ENCODE measurements at regions not wholly inside any gene's neighbourhood (a gene's known extent, or its start where the extent isn't known, plus 50 kb on each side); places are given as distances from the start of the nearest gene placed in this dataset.
A peak's percentile ranks its signal among the peaks of the same experiment; 100 is the strongest.
"Not testable (repeated sequence)": the region's sequence is repeated elsewhere in the genome, so short reads cannot be mapped to it uniquely, and the experiment has no call there.

- H3K36me3 Mint-ChIP-seq (ENCODE audit: low read depth) = no peaks in the 10 kb centered on the region
- DNase-seq = no peak
- no peak for TF ChIP-seq CTCF (IDR thresholded peaks at IDR 0.05)
- H3K9me3 Mint-ChIP-seq = peaks cover 8% of the 10 kb centered on the region
- H3K27ac Mint-ChIP-seq = no peak overlapping the region
- H3K4me3 Mint-ChIP-seq = no peak overlapping the region
- no peaks in the 10 kb centered on the region for H3K27me3 Mint-ChIP-seq (ENCODE audit: low read depth, poor library complexity)
- H3K4me1 Mint-ChIP-seq = no peaks in the 10 kb centered on the region
Measured at GRCh38 chr4:128424527-128425497, 137.2 kb upstream of the PGRMC2 start.

- not testable (repeated sequence) for DNase-seq; H3K27ac Mint-ChIP-seq; H3K4me1 Mint-ChIP-seq; H3K27me3 Mint-ChIP-seq (ENCODE audit: low read depth, poor library complexity); H3K9me3 Mint-ChIP-seq; H3K36me3 Mint-ChIP-seq (ENCODE audit: low read depth); H3K4me3 Mint-ChIP-seq
Measured at GRCh38 chr4:128422296-128422695, 134.7 kb upstream of the PGRMC2 start.

GRCh38 chr4:128416921-128417320 lies 129.3 kb upstream of the PGRMC2 start:
- Mint-ChIP-seq H3K9me3 (peaks cover 28% of the 10 kb centered on the region), H3K27me3 (ENCODE audit: low read depth, poor library complexity) (peaks cover 12% of the 10 kb centered on the region), H3K36me3 (ENCODE audit: low read depth) (peaks cover 4% of the 10 kb centered on the region), H3K27ac (peak overlapping the region; percentile 73), H3K4me1 (peaks cover 15% of the 10 kb centered on the region), H3K4me3 (no peak overlapping the region)
- no peak for DNase-seq
- no peak for TF ChIP-seq CTCF (IDR thresholded peaks at IDR 0.05)

GRCh38 chr4:128410037-128410436 lies 122.4 kb upstream of the PGRMC2 start:
- no peak for DNase-seq
- H3K27me3 Mint-ChIP-seq (ENCODE audit: low read depth, poor library complexity) = peaks cover 8% of the 10 kb centered on the region
- H3K4me3 Mint-ChIP-seq = no peak overlapping the region
- H3K9me3 Mint-ChIP-seq = peaks cover 68% of the 10 kb centered on the region
- no peak for TF ChIP-seq CTCF (IDR thresholded peaks at IDR 0.05)
- H3K36me3 Mint-ChIP-seq (ENCODE audit: low read depth) = peaks cover 30% of the 10 kb centered on the region
- no peaks in the 10 kb centered on the region for H3K4me1 Mint-ChIP-seq
- H3K27ac Mint-ChIP-seq = no peak overlapping the region

DNA sequence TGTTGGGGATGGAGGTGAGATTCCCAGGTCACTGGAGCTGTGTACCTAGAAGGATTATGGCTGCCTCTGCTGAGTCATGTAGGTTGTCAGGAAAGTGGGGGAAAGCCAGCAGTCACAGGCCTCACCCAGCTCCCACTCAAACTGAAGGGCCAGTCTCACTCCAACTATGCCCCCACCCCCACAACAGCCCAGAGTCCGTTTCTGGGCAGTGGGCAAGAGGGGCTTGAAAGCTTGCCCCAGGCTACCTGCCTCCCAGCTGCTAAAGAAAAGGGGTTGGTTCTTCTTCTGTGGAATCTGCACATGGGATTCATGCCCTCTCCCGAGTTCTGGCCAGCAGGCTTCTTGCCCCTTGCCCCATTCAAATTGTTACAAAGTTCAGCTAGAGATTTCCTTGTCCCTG lies 116.0 kb upstream of the PGRMC2 start:
- DNase-seq = no peak
- peaks cover 96% of the 10 kb centered on the region for H3K9me3 Mint-ChIP-seq
- H3K4me1 Mint-ChIP-seq = no peaks in the 10 kb centered on the region
- no peak overlapping the region for H3K4me3 Mint-ChIP-seq
- no peak overlapping the region for H3K27ac Mint-ChIP-seq
- no peaks in the 10 kb centered on the region for H3K27me3 Mint-ChIP-seq (ENCODE audit: low read depth, poor library complexity)
- H3K36me3 Mint-ChIP-seq (ENCODE audit: low read depth) = peaks cover 76% of the 10 kb centered on the region
- no peak for TF ChIP-seq CTCF (IDR thresholded peaks at IDR 0.05)

DNA sequence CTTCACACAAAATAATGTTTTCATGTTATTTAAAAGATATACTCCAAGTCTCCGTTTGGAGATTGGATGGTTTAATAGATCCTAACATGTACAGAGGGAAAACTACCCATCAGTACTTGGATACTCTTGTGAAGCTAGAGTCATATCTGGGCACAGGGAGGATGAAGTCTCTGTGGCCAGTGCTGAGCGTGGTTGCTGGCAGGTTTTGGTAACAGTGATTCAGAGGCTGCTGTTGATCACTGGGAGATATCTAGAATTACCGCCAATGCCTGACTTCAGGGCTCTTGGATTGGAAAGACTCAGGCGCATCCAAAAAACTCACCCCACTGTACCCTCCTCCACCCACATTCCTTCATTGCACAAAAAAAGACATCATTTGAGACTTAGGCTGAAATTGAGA lies 107.2 kb upstream of the PGRMC2 start:
- H3K9me3 Mint-ChIP-seq = peaks cover 24% of the 10 kb centered on the region
- peak overlapping the region; percentile 39 for H3K27ac Mint-ChIP-seq
- peaks cover 18% of the 10 kb centered on the region for H3K36me3 Mint-ChIP-seq (ENCODE audit: low read depth)
- no peak for TF ChIP-seq CTCF (IDR thresholded peaks at IDR 0.05)
- DNase-seq = no peak
- H3K4me1 Mint-ChIP-seq = peaks cover 34% of the 10 kb centered on the region
- H3K4me3 Mint-ChIP-seq = no peak overlapping the region
- H3K27me3 Mint-ChIP-seq (ENCODE audit: low read depth, poor library complexity) = no peaks in the 10 kb centered on the region

Measured in nephron progenitor cell (in vitro differentiated cells).